ENCODE measurements at regions not wholly inside any gene's neighbourhood (a gene's known extent, or its start where the extent isn't known, plus 50 kb on each side); places are given as distances from the start of the nearest gene placed in this dataset.

- Mint-ChIP-seq H3K27ac (no peak overlapping the region), H3K4me1 (no peaks in the 10 kb centered on the region), H3K4me3 (no peak overlapping the region), H3K9me3 (no peaks in the 10 kb centered on the region), H3K36me3 (no peaks in the 10 kb centered on the region), H3K27me3 (ENCODE audit: low read depth) (no peaks in the 10 kb centered on the region)
- POLR2A ChIA-PET: no interaction called here
- ATAC-seq (no peak), DNase-seq (ENCODE audit: low spot score) (no peak)
- CTCF ChIA-PET: no interaction called here
- TF ChIP-seq ZNF396 (CRISPR knock-in tag; IDR thresholded peaks at IDR 0.05; ENCODE audit: borderline replicate concordance): no peak
- TF ChIP-seq, protein P1, sequence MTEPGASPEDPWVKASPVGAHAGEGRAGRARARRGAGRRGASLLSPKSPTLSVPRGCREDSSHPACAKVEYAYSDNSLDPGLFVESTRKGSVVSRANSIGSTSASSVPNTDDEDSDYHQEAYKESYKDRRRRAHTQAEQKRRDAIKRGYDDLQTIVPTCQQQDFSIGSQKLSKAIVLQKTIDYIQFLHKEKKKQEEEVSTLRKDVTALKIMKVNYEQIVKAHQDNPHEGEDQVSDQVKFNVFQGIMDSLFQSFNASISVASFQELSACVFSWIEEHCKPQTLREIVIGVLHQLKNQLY (CRISPR knock-in tag; IDR thresholded peaks at IDR 0.05): no peak
- TF ChIP-seq MXD4 (CRISPR knock-in tag; IDR thresholded peaks at IDR 0.05; ENCODE audit: borderline replicate concordance): no peak
- no peak for TF ChIP-seq GTF2I (CRISPR knock-in tag; conservative IDR thresholded peaks at IDR 0.05)
- no peak for TF ChIP-seq EMX1 (CRISPR knock-in tag; IDR thresholded peaks at IDR 0.05)
- no peak for TF ChIP-seq KAT7 (CRISPR knock-in tag; IDR thresholded peaks at IDR 0.05; ENCODE audit: borderline replicate concordance)
- no peak for TF ChIP-seq NFYB (CRISPR knock-in tag; conservative IDR thresholded peaks at IDR 0.05; ENCODE audit: low read depth)
- no peak for TF ChIP-seq USF2 (CRISPR knock-in tag; IDR thresholded peaks at IDR 0.05)
- no peak for TF ChIP-seq FOXP4 (CRISPR knock-in tag; IDR thresholded peaks at IDR 0.05)
- TF ChIP-seq CBFB (CRISPR knock-in tag; IDR thresholded peaks at IDR 0.05; ENCODE audit: low read depth): no peak
- TF ChIP-seq, protein P2, sequence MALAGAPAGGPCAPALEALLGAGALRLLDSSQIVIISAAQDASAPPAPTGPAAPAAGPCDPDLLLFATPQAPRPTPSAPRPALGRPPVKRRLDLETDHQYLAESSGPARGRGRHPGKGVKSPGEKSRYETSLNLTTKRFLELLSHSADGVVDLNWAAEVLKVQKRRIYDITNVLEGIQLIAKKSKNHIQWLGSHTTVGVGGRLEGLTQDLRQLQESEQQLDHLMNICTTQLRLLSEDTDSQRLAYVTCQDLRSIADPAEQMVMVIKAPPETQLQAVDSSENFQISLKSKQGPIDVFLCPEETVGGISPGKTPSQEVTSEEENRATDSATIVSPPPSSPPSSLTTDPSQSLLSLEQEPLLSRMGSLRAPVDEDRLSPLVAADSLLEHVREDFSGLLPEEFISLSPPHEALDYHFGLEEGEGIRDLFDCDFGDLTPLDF (CRISPR knock-in tag; IDR thresholded peaks at IDR 0.05): no peak
- no peak for TF ChIP-seq ZNF219 (CRISPR knock-in tag; IDR thresholded peaks at IDR 0.05; ENCODE audit: borderline replicate concordance)
- TF ChIP-seq ZNF263 (CRISPR knock-in tag; IDR thresholded peaks at IDR 0.05; ENCODE audit: low read depth): no peak
- no peak for TF ChIP-seq ZNF138 (CRISPR knock-in tag; conservative IDR thresholded peaks at IDR 0.05)
- TF ChIP-seq, protein P3, sequence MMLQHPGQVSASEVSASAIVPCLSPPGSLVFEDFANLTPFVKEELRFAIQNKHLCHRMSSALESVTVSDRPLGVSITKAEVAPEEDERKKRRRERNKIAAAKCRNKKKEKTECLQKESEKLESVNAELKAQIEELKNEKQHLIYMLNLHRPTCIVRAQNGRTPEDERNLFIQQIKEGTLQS (CRISPR knock-in tag; conservative IDR thresholded peaks at IDR 0.05): no peak
- no peak for TF ChIP-seq ZNF423 (CRISPR knock-in tag; IDR thresholded peaks at IDR 0.05)
Observed at GRCh38 chr2:192584976-192585375, 390.2 kb upstream of the TMEFF2 start.

DNA sequence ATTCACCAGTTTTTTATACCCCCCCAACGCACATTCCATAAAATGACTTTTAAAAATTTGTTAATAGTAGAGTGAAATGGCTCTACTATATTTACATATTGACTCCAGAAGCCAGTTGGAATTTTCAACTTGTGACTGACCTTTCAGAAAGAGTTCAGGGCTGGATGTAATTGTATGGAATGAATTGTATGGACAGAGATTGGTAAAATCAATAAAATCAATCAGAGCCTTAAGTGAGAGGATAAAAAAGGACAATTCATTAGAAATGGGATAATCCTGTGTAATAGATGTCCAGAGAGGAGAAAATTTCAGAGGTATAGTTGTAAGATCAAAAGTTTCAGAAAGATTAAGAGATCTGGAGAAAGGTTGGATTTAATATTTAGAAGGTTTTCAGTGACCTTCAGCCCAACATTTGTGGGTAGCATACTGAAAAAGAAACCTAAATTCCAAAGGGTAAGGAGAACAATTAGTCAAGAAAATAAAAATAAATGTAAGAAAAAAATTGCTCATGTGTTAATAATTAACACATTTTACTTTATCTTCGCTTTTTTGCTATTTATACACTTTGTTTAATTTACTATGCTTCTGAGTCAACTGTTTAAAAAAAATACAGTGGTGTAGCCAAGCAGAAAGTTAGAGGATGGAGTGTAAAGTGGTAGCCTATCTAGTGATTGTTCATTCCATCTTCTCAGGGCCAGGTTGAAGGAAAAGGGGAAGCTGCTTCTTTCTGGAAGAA, 385.4 kb upstream of the TMEFF2 start:
- POLR2A ChIA-PET: no interaction called here
- ATAC-seq (no peak), DNase-seq (ENCODE audit: low spot score) (no peak)
- CTCF ChIA-PET: no interaction called here
- no peaks in the 10 kb centered on the region for H3K4me1 Mint-ChIP-seq
- no peak overlapping the region for H3K27ac Mint-ChIP-seq
- H3K9me3 Mint-ChIP-seq: no peaks in the 10 kb centered on the region
- no peaks in the 10 kb centered on the region for H3K27me3 Mint-ChIP-seq (ENCODE audit: low read depth)
- H3K36me3 Mint-ChIP-seq: no peaks in the 10 kb centered on the region
- no peak overlapping the region for H3K4me3 Mint-ChIP-seq
- TF ChIP-seq, protein P4, sequence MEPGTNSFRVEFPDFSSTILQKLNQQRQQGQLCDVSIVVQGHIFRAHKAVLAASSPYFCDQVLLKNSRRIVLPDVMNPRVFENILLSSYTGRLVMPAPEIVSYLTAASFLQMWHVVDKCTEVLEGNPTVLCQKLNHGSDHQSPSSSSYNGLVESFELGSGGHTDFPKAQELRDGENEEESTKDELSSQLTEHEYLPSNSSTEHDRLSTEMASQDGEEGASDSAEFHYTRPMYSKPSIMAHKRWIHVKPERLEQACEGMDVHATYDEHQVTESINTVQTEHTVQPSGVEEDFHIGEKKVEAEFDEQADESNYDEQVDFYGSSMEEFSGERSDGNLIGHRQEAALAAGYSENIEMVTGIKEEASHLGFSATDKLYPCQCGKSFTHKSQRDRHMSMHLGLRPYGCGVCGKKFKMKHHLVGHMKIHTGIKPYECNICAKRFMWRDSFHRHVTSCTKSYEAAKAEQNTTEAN (CRISPR knock-in tag; IDR thresholded peaks at IDR 0.05): no peak
- TF ChIP-seq ZNF317 (CRISPR knock-in tag; IDR thresholded peaks at IDR 0.05; ENCODE audit: borderline replicate concordance, low read depth) (no peak), ZNF263 (CRISPR knock-in tag; IDR thresholded peaks at IDR 0.05; ENCODE audit: low read depth) (no peak), GTF2I (CRISPR knock-in tag; conservative IDR thresholded peaks at IDR 0.05) (no peak), ZNF281 (CRISPR knock-in tag; IDR thresholded peaks at IDR 0.05) (no peak), JAZF1 (CRISPR knock-in tag; IDR thresholded peaks at IDR 0.05) (no peak), ZNF232 (CRISPR knock-in tag; IDR thresholded peaks at IDR 0.05) (no peak), FOXP1 (CRISPR knock-in tag; IDR thresholded peaks at IDR 0.05; ENCODE audit: borderline replicate concordance) (no peak), ZNF416 (CRISPR knock-in tag; IDR thresholded peaks at IDR 0.05) (no peak), FOXK1 (CRISPR knock-in tag; IDR thresholded peaks at IDR 0.05) (no peak)
- TF ChIP-seq, protein P3 (CRISPR knock-in tag; conservative IDR thresholded peaks at IDR 0.05): no peak

Data from WTC11 (cell line).